MM.1S (cell line): ENCODE measurements at regions not wholly inside any gene's neighbourhood (a gene's known extent, or its start where the extent isn't known, plus 50 kb on each side); places are given as distances from the start of the nearest gene placed in this dataset.

Experiments
- CTCF ChIP-seq: fragments of 300-600 bp; sonication (generic); IDR thresholded peaks from 2 replicates; pipeline ENCODE4 v1.5.1; 2016; ENCODE audit warnings: antibody characterized with exemption, low read length, mixed read lengths
- EZH2 ChIP-seq: fragments of 300-600 bp; sonication (generic); optimal IDR thresholded peaks from 2 replicates; pipeline ENCODE3; 2017; ENCODE audit warnings: low read depth, mild to moderate bottlenecking, antibody characterized with exemption, low read length, mixed read lengths
- EZH2phosphoT487 ChIP-seq: fragments of 300-600 bp; sonication (generic); IDR thresholded peaks from 2 replicates; pipeline ENCODE4 v1.6.1; 2018; ENCODE audit warnings: antibody characterized with exemption, low read length

- TF ChIP-seq CTCF (no peak), EZH2 (no peak), EZH2phosphoT487 (no peak)
These were observed 137.6 kb upstream of the ATXN1 start for GRCh38 chr6:16898640-16899396.
